GM10248 (cell line): ENCODE measurements at regions not wholly inside any gene's neighbourhood (a gene's known extent, or its start where the extent isn't known, plus 50 kb on each side); places are given as distances from the start of the nearest gene placed in this dataset.

Source experiments
- CTCF ChIA-PET: fragments of 300-600 bp; sonication (Branson Sonifier 250); formaldehyde crosslinking; extraction: SDS; loops from one replicate; lab custom pipeline; 2021; ENCODE audit warnings: antibody characterized with exemption; lab: Yijun Ruan, JAX
- POLR2A ChIA-PET: fragments of 350-650 bp; sonication (Branson Sonifier 250); formaldehyde crosslinking; extraction: SDS; loops from one replicate; lab custom pipeline; 2020; ENCODE audit warnings: antibody characterized with exemption; lab: Yijun Ruan, JAX
- DNase-seq: peaks from one replicate; pipeline ENCODE4 v3.0.0; 2012; ENCODE audit errors: extremely low spot score
- CTCF ChIP-seq: IDR thresholded peaks from 2 replicates; pipeline ENCODE4 v1.5.1; 2012; ENCODE audit warnings: mild to moderate bottlenecking, low read depth; ENCODE audit errors: extremely low read depth, missing control alignments, control extremely low read depth

DNA sequence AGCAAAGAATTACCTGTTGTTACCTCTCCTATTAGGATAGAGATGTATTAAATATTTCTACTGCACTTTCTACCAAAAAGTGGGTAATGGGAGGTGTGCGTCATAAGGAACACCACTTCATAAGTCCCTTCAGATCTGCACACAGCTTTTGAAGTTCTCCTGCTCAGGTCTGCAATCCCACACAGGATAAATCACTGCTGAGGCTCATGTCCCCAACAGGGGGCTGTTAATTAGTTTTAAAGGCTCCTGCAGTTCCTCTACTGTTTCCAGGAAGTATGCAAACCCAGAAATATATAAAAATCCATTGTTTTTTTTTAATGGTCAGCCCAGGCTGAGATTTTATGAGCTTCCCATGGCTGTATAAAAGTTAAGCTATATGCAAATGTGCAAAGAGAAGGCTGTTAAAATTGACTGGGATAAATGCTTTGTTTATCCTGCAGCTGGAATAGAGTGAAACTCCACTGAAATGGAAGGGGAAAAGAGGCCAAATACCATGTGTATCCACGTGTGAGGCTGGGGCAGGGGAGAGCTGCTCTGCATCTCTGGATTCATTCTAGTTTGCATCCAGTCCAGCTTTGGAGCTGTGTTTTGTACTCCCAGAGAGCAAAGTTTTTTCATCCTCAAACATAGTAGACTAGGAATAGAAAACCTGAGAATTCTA lies 903.7 kb downstream of the TDRD15 start:
- ChIA-PET CTCF (no interaction called here), POLR2A (no interaction called here)
- TF ChIP-seq CTCF = no peak
- no peak for DNase-seq

GRCh38 chr2:22035361-22035830 lies 911.6 kb downstream of the TDRD15 start:
- ChIA-PET POLR2A (no interaction called here), CTCF (interaction anchor here (1.0 to 1.3 kb wide), 2 partner anchors 9 to 14 kb away, joined by 3 read pairs; no protein-coding TSS in a partner anchor)
- no peak for TF ChIP-seq CTCF
- no peak for DNase-seq

DNA sequence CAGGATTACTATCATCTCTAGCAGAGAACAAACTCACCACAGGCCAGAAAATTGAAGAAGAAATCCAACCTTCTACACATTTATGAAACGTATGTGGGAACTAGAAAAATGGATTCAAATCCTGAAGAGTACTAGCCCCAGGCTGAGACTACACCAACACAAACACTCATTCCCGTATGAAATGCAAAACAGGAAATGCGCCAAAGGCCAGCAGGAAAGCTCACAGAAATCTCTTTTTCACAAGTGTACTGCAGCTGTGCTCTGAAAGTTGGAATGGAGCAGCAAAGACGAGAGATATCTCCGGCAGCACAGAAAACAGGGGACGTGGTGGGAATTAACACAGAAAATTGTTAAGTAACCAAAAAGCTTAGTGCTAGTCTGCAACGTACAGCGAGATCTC lies 913.5 kb downstream of the TDRD15 start:
- no peak for TF ChIP-seq CTCF
- no peak for DNase-seq
- ChIA-PET POLR2A (no interaction called here), CTCF (no interaction called here)

GRCh38 chr2:22043784-22044183 lies 920.0 kb downstream of the TDRD15 start:
- no peak for DNase-seq
- POLR2A ChIA-PET = no interaction called here
- CTCF ChIA-PET = no interaction called here
- no peak for TF ChIP-seq CTCF

DNA sequence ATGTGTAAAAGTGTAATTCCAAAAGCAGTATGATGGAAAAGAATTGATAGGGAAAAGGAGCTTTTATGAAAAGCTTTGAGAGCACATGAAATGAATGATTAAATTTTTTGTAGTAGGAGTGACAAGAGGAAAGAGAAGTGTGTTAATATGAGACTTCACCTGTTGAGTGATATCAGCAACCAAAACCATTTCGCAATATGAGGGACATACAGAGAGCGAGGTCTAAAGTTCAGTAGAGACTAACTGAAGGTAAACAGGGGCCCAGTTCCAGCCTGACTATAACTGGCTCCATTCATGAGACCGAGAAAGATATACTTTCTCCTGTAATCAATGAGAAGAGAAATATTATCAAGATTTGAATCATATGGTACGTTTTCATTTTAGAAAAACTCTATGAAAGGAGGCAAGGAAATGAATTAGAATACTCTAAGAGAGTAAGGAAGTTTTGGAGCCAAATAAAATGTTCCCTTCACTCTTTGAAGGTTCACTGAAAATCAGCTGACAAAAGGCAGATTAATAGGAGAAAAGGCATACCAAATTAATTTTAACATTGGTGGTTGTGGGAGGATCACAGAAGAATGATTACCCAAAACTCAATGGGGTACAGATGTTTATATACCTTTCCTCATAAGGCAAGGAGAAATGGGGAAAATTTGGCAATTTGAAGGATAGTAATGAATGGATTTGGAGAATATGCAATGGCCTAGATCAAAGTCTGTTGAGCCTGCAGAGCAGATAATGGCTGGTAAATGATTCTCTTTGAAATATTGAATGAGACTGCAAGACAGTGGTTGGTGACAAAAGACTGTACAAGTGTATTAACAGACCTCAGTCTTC lies 932.2 kb downstream of the TDRD15 start:
- ChIA-PET POLR2A (no interaction called here), CTCF (no interaction called here)
- no peak for TF ChIP-seq CTCF
- DNase-seq = no peak

DNA sequence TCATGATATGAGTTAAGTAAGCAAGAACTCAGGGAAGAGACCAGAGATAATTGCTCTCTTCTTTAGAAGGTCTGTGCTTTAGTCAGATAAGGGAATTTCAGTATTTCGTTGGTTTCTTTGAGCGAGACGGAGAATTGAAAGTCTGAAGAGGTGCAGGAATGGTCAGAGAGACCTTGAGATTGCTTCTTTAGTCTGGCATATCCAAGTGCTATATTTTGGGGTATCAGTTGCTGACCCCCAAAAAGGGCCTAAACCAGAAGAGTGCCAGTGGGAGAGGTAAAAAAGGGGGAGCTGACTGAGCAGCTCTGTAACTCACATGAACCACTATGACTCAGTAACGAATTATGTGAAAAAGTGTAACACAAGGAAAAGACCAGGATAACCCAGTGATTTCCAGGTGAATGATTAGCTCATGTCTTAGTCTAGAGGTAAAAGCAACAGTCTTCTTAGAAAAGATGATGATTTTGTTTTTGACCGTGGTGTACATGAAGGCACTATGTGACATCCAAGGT lies 932.9 kb downstream of the TDRD15 start:
- POLR2A ChIA-PET = no interaction called here
- CTCF ChIA-PET = no interaction called here
- no peak for DNase-seq
- TF ChIP-seq CTCF = no peak
